ENCODE measurements at regions not wholly inside any gene's neighbourhood (a gene's known extent, or its start where the extent isn't known, plus 50 kb on each side); places are given as distances from the start of the nearest gene placed in this dataset.

DNA sequence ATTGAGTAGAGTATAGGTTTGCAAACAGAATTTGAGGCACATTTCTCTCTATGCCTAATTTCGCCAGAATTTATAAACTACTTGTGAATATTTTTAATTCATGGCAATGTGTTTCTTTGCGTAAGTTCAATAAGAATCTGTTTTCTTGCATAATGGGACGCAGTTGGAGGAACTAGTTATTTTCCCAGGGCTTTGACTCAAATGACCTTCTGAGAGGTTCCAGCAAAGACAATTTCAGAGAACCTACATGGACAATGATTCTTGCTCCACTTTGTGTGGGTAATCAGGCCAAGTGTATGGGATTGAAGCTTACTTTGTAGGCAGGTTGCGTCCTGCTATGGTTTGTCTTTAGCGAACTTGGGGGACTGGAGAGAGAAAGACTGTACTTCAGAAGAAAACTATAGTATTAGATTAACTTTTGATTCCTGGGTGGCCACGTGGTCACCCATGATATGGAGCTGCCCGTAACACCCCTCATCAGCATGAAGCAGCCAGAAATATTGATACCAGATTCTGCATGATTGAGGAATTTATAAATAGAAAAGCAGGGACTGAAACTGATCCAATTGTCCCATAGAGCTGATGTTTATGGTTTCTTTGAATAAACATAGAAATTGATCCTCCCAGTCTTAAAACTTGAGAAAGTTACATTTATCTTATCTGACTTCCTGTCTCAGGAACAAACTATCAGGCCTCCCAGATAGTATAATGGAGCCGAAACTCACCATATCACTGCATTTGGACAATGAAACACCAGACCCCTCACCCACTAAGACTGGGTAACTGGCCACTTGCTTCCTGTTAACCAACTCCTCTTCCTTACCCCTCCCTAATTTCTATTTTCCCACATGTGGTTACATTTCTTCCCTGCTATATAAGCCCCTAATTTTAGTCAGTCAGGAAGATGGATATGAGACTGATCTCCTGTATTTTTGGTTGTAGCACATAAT lies 815.3 kb upstream of the HS6ST1 start:
- no peak for DNase-seq (ENCODE audit: low read depth)

GRCh38 chr2:129135017-129135416 lies 816.3 kb upstream of the HS6ST1 start:
- DNase-seq (ENCODE audit: low read depth) = no peak

- DNase-seq (ENCODE audit: low read depth) = no peak
These were observed 820.7 kb upstream of the HS6ST1 start for GRCh38 chr2:129139380-129139779.

DNA sequence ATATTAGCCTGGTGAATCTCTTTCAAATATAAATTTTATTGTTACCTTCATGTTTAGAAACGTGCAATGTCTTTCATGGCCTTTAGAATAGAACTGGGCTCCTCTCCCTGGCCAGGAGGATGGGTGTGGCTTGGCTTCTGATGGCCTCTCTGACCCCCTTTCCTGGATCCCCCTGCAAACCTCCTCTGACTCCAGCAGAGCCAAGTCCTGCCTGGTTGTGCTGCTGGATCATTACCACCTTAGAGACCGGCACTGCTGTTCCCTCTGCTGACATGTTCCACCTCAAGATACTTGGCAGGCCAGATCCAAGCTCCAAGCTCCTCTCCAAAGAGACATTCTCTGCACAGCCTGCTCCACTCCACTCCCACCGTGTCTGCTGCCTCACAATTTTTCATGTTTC lies 823.8 kb upstream of the HS6ST1 start:
- no peak for DNase-seq (ENCODE audit: low read depth)

DNA sequence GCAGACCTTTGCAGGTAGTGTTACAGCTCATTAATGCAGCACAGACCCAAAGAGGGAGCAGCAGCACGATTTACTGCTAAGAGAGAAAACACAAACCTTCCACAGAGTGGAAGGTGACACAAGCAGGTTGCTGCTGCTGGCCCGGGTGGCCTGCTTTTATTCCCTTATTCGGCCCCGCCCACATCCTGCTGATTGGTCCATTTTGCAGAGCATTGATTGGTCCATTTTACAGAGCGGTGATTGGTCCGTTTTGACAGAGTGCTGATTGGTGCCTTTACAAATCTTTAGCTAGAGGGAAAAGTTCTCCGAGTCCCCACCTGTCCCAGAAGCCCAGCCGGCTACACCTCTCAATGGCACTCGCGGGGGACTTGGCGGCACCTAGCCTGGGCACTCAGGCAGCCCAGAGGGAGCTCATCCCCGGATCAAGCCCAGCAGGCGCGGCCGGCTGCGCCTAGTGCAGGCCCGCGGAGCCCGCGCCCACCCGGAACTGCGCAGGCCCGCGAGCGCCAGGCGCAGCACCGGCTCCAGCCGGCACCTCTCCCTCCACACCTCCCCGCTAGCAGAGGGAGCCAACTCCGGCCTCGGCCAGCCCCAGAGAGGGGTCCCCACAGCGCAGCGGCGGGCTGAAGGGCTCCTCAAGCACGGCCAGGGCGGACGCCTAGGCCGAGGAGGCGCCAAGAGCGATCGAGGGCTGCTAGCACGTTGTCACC lies 825.6 kb upstream of the HS6ST1 start:
- DNase-seq (ENCODE audit: low read depth) = no peak

DNA sequence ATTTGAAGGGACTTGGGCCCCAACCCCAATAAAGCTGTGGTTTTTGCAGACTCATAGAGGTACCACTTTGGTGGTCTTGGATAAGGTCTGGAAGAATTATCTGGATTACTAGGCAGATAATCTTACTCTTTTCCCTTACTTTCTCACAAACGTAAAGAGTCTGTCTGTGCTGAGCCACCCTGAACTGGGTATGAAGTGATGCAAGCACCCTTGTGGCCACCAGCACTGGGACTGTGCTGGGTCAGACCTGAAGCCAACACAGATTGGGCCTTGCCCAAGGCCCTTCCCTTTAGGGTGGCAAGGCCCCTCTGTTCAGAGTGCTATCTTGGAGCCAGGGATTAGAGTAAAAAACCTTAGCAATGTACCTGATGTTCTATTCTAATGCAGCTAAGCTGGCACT lies 827.0 kb upstream of the RAB6C start:
- DNase-seq (ENCODE audit: low read depth) = no peak

DNA sequence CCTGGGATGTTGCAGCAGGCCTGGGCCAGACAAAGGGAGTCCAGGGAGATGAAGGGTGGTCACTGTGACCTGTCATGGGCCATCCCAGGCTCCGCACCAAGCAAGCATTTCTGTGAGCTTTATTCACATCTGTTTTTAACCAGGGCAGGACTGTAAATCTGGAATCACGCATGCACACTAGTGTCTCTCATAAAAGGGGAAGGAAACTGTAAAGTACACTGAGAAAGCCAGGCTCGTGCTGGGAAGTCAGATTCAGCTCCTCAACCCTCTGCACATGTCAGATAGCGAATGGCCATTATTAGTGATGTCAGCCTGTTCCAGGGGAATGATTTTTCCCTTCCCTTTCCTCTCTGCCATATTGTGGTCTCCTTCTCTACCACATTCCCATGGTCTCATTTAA lies 818.6 kb upstream of the RAB6C start:
- DNase-seq (ENCODE audit: low read depth) = no peak

GRCh38 chr2:129164220-129164949 lies 815.1 kb upstream of the RAB6C start:
- no peak for DNase-seq (ENCODE audit: low read depth)

DNA sequence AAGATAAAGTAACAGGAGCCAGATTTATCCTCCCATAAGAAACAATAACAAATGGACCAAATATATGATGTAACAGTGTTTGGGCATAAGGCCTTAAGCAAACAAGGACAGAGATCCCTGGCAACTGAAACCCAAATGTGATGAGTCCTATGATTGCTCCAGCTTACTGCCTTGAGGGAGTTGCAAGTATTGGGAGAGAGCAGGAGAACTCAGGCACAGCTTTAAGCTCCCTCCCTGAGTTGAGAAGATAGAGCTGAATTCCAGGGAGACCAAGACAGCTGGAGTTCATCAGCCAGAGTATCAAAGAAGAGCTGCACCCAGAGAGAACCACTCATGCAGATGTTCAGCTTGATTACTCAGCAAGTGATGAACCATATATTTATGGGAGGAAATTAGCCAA lies 814.5 kb upstream of the RAB6C start:
- DNase-seq (ENCODE audit: low read depth) = no peak

GRCh38 chr2:129167456-129167855 lies 812.0 kb upstream of the RAB6C start:
- no peak for DNase-seq (ENCODE audit: low read depth)

DNA sequence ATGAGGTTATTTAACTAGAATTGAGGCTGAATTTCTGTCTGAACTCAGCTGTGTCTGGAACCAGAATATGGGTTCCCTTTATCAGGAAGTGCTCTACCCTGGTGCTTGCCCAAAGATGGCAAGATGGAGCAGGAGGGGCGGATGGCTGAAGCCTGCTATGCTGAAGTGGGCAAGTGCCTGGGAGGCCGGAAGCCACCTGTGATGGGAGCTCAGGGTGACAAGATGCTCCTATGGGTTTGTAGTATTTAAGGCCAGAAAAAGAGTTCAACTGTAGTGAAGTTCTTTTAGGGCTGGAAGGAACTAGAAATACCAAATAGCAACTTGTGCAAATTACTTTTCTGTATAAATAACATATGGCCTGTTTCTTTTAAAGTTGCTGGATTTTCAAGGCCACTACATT lies 808.9 kb upstream of the RAB6C start:
- DNase-seq (ENCODE audit: low read depth) = no peak

DNA sequence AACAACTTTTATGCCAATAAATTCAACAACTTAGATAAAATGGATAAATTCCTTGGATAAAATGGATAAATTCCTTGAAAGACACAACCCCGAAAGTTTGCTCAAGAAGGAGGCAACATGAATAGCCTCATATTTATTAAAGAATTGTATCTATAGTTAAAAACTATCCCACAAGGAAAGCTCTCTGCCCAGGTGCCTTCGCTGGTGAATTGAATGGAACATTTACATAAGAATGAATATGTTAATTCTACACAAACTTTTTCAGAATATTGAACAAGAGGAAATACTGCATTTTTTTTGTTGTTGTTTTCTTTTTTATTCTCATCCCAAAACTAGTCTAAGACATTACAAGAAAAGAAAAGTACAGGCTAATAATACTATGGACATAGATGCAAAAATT lies 805.3 kb upstream of the RAB6C start:
- DNase-seq (ENCODE audit: low read depth) = no peak

GRCh38 chr2:129175051-129175450 lies 804.4 kb upstream of the RAB6C start:
- no peak for DNase-seq (ENCODE audit: low read depth)

GRCh38 chr2:129176375-129176774 lies 803.1 kb upstream of the RAB6C start:
- DNase-seq (ENCODE audit: low read depth) = no peak

DNA sequence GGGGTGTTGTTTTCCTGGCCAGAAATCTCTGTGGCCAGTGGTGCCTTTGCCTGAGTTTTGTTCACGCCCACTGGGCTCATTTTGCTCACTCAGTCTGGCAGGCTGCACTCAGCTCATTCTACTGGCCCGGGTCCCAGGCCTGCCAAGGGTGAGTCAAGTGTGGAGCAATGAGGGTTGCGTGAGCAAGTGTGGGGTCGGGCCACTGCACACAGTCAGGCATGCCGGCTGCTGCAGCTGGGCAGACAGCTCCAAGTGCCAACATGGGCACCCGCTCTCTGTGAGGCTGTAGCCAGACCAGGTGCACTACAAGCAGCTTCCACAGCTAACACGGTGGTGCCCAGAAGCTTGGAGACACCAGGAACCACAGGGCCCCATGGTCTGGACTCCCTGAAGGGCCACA lies 801.1 kb upstream of the RAB6C start:
- no peak for DNase-seq (ENCODE audit: low read depth)

GRCh38 chr2:129179199-129179598 lies 800.3 kb upstream of the RAB6C start:
- no peak for DNase-seq (ENCODE audit: low read depth)

DNA sequence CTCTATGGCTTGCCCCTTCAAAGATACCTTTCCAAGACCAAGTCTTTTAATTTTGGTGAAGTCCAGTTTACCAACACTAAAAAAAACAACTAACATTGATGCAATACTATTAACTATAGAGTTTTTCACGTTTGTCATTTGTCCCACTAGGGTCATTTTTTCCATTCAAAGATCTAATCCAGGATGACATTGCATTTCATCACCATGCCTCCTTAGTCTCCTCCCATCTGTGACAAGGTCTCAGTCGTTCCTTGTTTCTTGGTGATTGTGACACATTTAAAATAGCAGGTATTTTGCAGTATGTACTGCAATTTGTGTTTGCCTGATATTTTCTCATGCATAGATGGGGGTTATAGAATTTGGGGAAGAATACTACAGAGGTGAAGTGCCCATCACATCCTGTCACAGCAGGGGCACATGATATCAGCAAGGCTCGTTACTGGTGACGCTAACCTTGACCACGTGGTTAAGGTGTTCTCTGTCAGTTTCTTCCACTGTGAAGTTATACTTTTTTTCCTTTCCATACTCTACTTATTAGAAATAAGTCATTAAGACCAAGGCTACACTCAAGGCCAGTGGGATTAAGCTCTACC lies 799.2 kb upstream of the RAB6C start:
- DNase-seq (ENCODE audit: low read depth) = no peak

DNA sequence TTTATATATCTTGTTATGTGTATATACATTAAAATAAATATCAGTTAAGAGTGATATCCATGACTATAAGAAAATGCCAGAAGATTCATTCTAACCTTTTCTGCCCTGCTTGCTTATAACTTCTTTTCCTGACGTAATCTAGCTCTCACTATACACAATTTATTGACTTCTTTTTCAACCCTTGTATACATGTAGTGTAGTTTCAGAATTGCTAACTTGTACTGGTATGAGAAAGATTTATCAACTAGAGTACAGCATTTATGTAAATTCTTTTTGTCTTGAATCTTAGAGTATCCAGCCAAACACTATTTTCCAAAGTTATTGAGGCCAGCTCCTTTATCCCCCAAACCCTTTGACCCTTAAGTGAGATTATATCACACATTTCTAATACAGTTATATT lies 798.0 kb upstream of the RAB6C start:
- no peak for DNase-seq (ENCODE audit: low read depth)

DNA sequence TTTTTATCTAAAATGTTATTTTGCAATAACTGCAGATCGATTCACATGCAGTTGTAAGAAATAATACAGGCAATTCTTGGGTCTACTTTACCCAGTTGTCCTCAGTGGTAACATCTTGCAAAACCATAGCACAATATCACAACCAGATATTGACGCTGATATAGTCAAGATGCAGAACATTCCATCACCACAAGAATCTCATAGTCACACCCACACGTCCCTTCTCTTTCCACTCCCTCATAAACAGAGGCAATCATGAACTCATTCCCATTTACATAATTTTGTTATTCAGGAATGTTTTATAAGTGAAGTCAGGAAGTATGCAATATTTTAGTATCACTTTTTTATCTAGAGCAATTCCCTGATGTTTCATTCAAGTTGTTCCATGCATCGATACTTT lies 797.5 kb upstream of the RAB6C start:
- DNase-seq (ENCODE audit: low read depth) = no peak

GRCh38 chr2:129187343-129187742 lies 792.1 kb upstream of the RAB6C start:
- no peak for DNase-seq (ENCODE audit: low read depth)

DNA sequence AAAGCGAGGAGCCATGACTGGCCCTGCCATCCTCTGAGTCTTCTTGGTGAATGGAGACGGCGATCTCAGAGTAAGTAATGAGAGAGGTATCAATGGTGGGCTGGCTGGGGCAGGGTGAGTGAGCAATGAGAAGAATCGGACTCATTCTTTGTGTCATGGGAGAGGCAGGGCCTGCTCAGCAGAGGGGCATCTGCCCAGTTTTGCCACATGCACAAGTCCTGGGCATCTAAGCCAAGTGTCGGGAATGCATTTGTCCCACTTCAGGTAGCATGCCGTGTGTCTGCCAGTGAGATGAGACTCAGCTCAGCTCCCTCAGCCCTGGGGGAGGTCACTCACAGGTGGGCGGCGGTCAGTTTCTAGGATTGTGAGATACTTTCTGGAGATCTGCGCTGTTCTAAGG lies 791.0 kb upstream of the RAB6C start:
- no peak for DNase-seq (ENCODE audit: low read depth)

- no peak for DNase-seq (ENCODE audit: low read depth)
These were observed 789.7 kb upstream of the RAB6C start for GRCh38 chr2:129189617-129190319.

All from non-pigmented ciliary epithelial cell (primary cell).